ENCODE measurements at regions not wholly inside any gene's neighbourhood (a gene's known extent, or its start where the extent isn't known, plus 50 kb on each side); places are given as distances from the start of the nearest gene placed in this dataset.
"Not testable (repeated sequence)": the region's sequence is repeated elsewhere in the genome, so short reads cannot be mapped to it uniquely, and the experiment has no call there.

DNA sequence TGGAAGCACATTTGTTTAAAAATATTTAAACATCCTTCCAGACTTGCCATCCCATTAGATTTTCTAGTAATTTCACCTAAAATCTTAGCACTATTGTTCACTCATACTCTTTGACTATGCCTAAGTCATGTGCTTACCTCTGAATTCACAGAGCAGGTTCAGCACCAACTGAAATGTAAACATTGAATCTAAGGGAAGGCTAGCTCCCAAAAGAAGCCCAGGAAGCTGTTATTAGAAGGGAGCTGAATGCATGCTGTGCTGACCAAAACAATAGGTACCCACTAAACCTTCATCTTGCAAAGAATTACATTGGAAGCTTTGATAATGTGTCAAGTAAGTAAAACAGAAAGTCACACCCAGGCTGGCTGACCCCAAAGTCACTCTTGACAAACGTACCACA, 571.3 kb downstream of the GABRG2 start:
- no peak for DNase-seq

DNA sequence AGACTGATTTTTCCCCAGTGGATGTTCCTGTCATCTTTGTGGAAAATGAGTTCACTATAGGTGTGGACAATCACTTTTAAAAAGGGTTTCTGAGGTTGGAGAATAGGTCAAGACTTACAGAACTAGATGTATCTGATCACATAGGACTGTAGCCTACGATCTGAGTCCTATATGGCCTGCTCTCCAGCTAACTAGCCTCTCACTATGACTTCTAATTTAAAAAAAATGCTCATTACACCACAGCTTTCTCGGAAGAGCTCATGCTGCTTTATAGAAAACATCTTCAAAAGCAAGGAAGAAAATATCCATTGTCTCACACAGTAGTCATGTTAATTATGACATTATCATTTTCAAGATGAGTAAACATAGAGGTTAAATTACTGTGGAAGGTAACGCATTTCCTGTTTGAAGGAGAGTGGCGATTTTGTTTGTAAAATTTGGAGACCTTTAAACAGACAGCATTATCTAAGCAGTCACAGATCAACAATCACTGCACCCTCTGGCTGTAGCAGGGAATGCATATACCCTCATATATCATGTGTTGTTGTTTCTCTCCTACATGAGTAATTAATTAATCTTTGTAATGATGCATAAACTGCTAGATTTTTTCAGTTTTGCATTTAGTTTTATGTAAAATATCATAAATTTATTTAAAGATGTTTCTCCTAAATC, 573.7 kb downstream of the GABRG2 start:
- no peak for DNase-seq

- DNase-seq, result no peak
Measured at GRCh38 chr5:162654661-162655405, 587.3 kb downstream of the GABRG2 start.

DNA sequence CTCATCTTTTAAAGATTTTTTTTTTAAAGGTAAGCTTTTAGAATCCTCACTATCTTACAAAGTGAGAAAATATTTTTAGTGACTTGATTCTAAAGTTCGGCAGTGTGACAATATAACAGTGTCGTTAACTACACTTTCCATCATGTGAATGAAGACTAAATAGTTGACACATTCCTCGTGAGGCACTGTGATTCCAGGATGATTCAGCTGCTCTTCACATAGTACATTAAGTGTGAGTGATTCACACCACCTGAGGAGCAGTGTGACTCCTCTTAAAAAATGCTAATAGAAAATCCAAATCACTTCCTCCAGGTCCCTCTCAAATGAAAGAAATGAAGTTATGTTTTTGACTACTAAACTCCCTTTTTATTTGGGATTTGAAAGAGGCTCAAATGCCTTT, 589.5 kb downstream of the GABRG2 start:
- no peak for DNase-seq

GRCh38 chr5:162664846-162665245, 597.3 kb downstream of the GABRG2 start:
- no peak for DNase-seq

- no peak for DNase-seq
Measured at GRCh38 chr5:162668926-162669325, 601.4 kb downstream of the GABRG2 start.

- no peak for DNase-seq
Measured at GRCh38 chr5:162672061-162672460, 604.5 kb downstream of the GABRG2 start.

DNA sequence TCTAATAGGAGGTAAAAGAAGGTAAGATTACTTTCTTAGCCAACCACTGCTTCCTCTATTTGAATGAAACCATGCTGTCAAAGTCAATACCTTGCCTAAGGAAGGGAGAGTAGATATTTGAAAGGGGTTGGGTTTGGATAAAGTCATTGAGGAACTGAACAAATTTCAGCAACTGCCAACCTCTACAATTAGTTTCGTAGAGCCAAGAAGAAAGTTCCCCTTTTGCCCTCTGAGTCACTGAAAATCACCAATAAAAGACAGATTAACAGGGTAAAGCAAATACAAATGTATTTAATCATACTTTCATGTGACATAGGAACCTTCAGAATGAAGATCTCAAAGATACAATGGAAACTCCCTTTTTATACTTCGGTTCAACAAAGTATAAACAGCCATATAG, 615.7 kb downstream of the GABRG2 start:
- DNase-seq, result no peak

- no peak for DNase-seq
Measured at GRCh38 chr5:162684145-162684544, 616.6 kb downstream of the GABRG2 start.

DNA sequence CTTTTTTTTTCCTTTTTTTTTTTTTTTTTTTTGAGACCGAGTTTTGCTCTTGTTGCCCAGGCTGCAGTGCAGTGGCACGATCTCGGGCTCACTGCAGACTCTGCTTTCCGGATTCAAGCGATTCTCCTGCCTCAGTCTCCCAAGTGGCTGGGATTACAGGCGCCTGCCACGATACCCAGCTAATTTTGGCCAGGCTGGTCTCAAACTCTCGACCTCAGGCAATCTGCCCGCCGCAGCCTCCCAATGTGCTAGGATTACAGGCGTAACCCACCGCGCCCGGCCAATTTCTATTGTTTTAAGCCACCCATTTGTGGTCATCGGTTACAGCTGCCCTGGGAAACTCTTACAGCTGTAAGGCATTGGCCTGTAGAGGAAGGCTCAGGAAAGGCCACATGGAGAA, 617.7 kb downstream of the GABRG2 start:
- no peak for DNase-seq

- not testable (repeated sequence) for DNase-seq
Measured at GRCh38 chr5:162696272-162696671, 628.7 kb downstream of the GABRG2 start.

DNA sequence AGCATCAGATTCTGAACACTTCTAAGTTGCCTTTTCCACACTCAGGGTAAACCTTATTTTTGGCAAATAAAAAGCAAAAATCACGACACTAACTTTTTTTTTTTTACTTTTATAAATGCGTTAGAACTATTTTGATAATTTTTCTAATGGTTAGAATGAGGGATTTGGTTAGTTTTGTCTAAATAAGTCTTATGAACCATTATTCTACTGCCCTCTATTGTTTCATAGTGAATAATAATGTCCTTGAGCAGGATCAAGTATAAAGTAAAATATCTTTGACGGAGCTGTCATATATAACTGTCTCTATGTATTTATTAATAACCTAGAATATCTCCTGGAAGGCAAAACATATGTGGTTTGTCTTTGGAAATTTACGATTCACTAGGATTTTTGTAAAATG, 631.8 kb downstream of the GABRG2 start:
- no peak for DNase-seq

GRCh38 chr5:162703914-162704313, 636.3 kb downstream of the GABRG2 start:
- no peak for DNase-seq

- DNase-seq, result no peak
Measured at GRCh38 chr5:162711244-162711643, 643.7 kb downstream of the GABRG2 start.

DNA sequence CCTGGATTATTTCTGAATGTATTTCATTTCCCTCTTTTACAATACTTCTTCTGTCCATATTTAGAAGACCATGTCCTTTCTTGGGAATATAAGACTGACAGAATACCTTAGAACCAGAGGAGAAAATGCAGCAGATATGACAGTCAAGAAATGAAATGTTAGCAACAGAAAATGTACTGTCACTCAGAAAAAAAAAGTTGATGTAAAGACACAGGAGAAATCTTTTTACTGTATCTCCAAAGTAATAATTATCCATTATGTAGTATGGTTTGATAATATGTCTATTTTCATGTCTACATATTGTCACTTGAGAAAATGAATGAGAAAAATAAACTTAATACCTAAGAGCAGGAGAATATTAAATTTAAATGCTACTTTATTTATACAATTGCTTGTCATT, 652.1 kb downstream of the GABRG2 start:
- DNase-seq, result no peak

GRCh38 chr5:162721125-162721524, 653.6 kb downstream of the GABRG2 start:
- no peak for DNase-seq

DNA sequence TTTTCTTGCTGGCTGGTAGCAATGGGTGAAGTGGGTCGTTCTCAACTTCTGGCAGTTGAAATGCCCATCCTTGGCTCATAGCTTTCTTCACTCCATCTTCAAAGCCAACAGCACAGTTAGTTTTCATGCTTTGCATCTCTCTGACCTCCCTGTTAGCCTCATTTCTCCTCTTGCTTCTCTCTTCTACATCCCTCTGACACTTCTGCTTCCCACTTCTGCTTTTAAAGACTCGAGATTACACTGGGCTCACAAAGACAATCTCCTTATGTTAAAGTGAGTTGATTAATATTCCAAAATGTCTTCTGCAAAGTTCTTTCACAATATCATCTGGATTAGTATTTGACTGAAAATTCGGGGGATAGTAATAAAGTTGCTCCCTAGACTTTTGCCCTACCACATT, 684.8 kb upstream of the CCNG1 start:
- DNase-seq, result no peak

- DNase-seq, result no peak
Measured at GRCh38 chr5:162762119-162762518, 675.3 kb upstream of the CCNG1 start.

GRCh38 chr5:162769019-162769418, 668.4 kb upstream of the CCNG1 start:
- no peak for DNase-seq

GRCh38 chr5:162785673-162786072, 651.7 kb upstream of the CCNG1 start:
- DNase-seq, result no peak

DNA sequence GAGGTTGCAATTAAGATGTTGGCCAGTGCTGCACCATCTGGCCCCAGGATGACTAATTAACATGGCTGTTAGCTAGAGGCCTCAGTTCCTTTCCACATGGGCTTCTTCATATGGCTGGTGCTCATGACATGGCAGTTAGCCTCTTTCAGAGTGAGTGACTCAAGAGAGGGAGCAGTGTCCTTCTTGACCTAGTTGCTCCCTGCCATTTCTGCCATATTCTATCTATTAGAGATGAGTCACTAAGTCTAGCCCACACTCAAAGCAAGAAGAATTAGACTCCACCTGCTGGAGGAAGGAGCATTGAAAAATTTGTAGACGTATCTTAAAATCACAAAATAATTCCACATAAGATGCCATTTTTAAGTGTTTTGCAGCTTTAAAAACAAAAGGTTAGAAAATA, 651.2 kb upstream of the CCNG1 start:
- DNase-seq, result no peak

GRCh38 chr5:162796507-162796906, 640.9 kb upstream of the CCNG1 start:
- no peak for DNase-seq

GRCh38 chr5:162800301-162800700, 637.1 kb upstream of the CCNG1 start:
- no peak for DNase-seq

DNA sequence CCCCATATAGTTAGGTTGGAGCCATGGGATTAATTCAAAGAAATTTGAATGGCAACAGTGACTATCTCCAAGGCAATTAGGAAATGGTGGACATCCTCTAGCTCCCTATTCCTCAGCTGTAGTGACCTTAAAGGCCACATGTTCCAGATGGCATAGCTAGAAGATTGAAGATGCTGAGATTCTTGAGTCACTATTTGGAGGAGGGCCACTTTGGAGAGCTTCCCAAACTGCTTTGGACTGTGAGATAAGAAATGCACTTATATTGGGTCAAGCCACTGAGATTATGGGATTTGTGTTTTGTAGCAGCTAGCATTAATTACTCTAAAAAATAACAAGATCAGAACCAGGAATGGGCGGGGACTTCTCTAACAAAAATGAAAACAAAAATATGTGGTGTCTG, 636.2 kb upstream of the CCNG1 start:
- DNase-seq, result no peak

GRCh38 chr5:162806195-162806594, 631.2 kb upstream of the CCNG1 start:
- no peak for DNase-seq
